ENCODE measurements at regions not wholly inside any gene's neighbourhood (a gene's known extent, or its start where the extent isn't known, plus 50 kb on each side); places are given as distances from the start of the nearest gene placed in this dataset.

DNA sequence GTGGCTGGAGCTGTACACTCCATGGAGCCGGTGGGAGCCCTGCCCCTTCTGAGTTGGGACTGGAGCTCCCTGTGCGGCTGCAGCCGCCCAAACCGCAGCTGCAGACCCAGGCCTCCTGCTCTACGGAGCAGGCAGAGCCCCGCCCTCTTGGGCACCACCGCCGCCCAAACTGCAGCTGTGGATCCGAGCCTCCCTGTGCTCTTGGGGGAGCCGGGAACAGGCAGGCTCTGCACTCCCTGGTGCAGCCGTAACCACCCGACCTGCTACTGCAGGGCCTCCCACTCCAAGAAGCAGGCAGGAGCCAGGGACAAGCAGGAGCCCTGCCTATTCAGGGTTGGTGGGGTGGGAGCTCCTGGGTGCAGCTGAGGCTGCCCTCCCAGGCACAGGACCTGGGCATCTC is 237.5 kb upstream of the ATP6AP2 start:
- in situ Hi-C loops (cut with MboI; ENCODE audit: low sequenced_read_pairs), result no loop called here
- Histone ChIP-seq H3K4me1 (no peaks in the 10 kb centered on the region), H3K27me3 (ENCODE audit: low read depth) (no peaks in the 10 kb centered on the region), H3K36me3 (replicated peaks) (no peaks in the 10 kb centered on the region), H3K9me3 (no peaks in the 10 kb centered on the region), H3K4me3 (no peak overlapping the region)
- no peak for DNase-seq (ENCODE audit: low spot score in 2 of 2)

- in situ Hi-C loops (cut with MboI; ENCODE audit: low sequenced_read_pairs), result no loop called here
- no peak for DNase-seq (ENCODE audit: low spot score in 2 of 2)
- Histone ChIP-seq H3K9me3 (no peaks in the 10 kb centered on the region), H3K4me1 (no peaks in the 10 kb centered on the region), H3K27me3 (ENCODE audit: low read depth) (no peaks in the 10 kb centered on the region), H3K36me3 (replicated peaks) (no peaks in the 10 kb centered on the region), H3K4me3 (no peak overlapping the region)
These were observed 240.7 kb upstream of the ATP6AP2 start for GRCh38 chrX:40340116-40340515.

DNA sequence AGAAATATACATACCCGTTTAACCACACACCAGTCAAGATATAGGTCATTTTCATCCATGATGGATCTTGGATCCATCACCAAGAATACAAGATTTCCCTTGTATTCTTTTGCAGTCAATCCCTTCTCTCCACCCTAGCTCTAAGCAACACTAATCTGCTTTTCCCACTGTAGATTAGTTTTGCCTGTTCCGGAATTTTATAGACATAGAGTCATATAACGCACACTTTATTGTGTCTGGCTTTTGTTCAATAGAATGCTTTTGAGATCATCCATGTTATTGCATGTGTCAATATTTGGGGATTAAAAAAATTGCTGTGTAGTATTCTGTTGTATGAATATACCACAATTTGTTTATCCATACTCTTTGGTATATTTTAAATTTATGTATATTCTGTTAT is 235.6 kb upstream of the BCOR start:
- in situ Hi-C loops (cut with MboI; ENCODE audit: low sequenced_read_pairs), result no loop called here

DNA sequence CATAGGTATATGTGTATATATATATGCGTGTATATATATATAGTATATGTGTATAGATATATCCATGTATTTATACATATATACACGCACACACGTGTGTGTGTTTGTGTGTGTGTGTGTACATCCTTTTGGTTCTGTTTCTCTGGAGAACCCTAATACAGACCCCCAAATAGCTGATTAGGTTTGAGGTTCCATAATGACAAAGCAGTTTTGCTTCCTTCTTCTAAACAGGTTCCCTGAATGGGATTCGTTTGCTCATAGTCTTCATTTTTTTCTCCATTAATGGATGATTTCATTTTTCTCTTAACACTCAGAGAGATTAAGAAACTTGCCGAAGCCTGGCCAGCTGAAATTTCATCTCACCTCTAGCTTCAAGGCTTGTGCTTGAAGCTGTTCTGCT is 234.0 kb upstream of the BCOR start:
- no peaks in the 10 kb centered on the region for H3K36me3 ChIP-seq (replicated peaks)
- no peaks in the 10 kb centered on the region for H3K27me3 ChIP-seq (ENCODE audit: low read depth)
- in situ Hi-C loops (cut with MboI; ENCODE audit: low sequenced_read_pairs), result no loop called here
- H3K4me1 ChIP-seq, result no peaks in the 10 kb centered on the region
- no peaks in the 10 kb centered on the region for H3K9me3 ChIP-seq
- H3K4me3 ChIP-seq, result no peak overlapping the region
- DNase-seq (ENCODE audit: low spot score in 2 of 2), result no peak

More for the DNA sequence above, 235.6 kb upstream of the BCOR start:
- no peaks in the 10 kb centered on the region for H3K36me3 ChIP-seq (replicated peaks)
- no peaks in the 10 kb centered on the region for H3K9me3 ChIP-seq
- no peak overlapping the region for H3K4me3 ChIP-seq
- no peaks in the 10 kb centered on the region for H3K27me3 ChIP-seq (ENCODE audit: low read depth)
- DNase-seq (ENCODE audit: low spot score in 2 of 2), result no peak
- no peaks in the 10 kb centered on the region for H3K4me1 ChIP-seq

DNA sequence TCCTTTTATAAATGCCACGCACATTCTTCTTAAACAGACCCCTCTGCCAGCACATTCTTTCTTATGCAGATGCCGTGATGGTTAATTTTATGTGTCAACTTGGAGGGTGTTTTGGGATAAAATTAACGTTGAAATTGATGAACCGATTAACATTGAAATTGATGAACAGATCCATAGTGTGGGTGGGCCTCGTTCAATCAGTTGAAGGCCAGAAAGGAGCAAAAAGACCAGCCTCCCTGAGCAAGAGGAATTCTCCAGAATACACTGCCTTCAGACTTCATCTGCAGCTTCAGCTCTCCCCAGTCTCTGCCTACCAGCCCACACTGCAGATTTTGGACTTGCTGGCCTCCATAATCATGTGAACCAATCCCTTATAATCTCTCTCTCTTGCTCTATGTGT is 233.6 kb upstream of the BCOR start:
- DNase-seq (ENCODE audit: low spot score in 2 of 2), result no peak
- Histone ChIP-seq H3K4me1 (no peaks in the 10 kb centered on the region), H3K36me3 (replicated peaks) (no peaks in the 10 kb centered on the region), H3K9me3 (no peaks in the 10 kb centered on the region), H3K4me3 (no peak overlapping the region), H3K27me3 (ENCODE audit: low read depth) (no peaks in the 10 kb centered on the region)
- in situ Hi-C loops (cut with MboI; ENCODE audit: low sequenced_read_pairs), result no loop called here

GRCh38 chrX:40329616-40330015 is 231.9 kb upstream of the BCOR start:
- no peaks in the 10 kb centered on the region for H3K36me3 ChIP-seq (replicated peaks)
- DNase-seq (ENCODE audit: low spot score in 2 of 2), result no peak
- no peaks in the 10 kb centered on the region for H3K9me3 ChIP-seq
- in situ Hi-C loops (cut with MboI; ENCODE audit: low sequenced_read_pairs), result no loop called here
- no peaks in the 10 kb centered on the region for H3K27me3 ChIP-seq (ENCODE audit: low read depth)
- H3K4me3 ChIP-seq, result no peak overlapping the region
- no peaks in the 10 kb centered on the region for H3K4me1 ChIP-seq

DNA sequence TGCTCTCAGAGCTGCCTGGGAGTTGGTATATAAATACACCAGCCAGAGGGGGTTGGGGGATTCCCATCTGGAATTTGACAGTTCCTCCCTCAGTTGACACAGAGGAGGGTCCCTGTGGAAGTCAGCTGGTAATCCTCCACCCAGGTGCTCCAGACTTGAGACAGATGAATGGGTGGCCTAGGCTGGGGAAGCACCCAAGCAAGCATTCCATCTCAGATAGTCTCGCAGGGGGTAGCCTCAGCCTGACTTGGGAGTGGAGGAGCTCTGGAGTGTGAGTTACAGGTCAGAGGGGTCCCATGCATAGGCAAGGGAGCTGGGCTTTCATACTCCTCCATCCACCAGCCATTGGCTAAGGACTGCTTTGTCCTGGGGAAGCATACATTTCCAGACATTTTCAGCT is 229.3 kb upstream of the BCOR start:
- Histone ChIP-seq H3K4me1 (no peaks in the 10 kb centered on the region), H3K4me3 (no peak overlapping the region), H3K27me3 (ENCODE audit: low read depth) (no peaks in the 10 kb centered on the region), H3K36me3 (replicated peaks) (no peaks in the 10 kb centered on the region), H3K9me3 (no peaks in the 10 kb centered on the region)
- DNase-seq (ENCODE audit: low spot score in 2 of 2), result no peak
- in situ Hi-C loops (cut with MboI; ENCODE audit: low sequenced_read_pairs), result no loop called here

DNA sequence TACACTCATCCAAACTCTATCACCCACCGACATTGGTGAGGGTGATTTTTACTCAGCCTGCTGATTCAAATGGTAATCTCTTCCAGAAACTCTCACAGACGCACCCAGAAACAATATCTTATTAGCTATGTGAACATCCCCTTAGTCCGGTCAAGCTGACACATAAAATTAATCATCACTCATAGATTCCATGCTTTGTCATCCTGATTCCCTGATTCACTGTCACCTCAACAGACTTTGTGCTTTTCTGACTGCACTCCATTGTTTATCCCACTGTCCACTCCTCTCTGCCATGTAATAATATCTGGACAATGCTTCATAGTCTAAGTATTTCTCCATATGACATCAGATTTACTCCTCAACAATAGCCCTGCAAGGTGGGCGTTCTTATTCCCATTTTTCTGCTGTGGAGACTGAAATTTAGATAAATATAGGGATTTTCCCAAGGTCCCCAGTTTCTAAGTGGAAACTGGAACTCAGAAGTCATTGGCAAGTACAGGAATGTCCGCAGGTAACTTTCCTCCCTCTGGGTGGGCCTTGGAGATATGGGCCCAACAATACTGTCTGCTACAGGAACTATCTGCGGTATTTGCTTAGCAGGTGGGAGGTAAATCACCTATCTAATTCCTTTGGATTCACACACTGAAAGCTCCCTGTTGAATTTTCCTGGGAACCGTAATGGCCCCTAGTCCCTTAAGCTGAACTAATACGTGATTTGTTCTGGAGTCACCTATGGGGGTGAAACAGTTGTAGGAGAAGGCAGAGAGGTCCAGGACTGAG is 228.6 kb upstream of the BCOR start:
- Histone ChIP-seq H3K36me3 (replicated peaks) (no peaks in the 10 kb centered on the region), H3K4me1 (no peaks in the 10 kb centered on the region), H3K9me3 (no peaks in the 10 kb centered on the region), H3K27me3 (ENCODE audit: low read depth) (no peaks in the 10 kb centered on the region), H3K4me3 (no peak overlapping the region)
- in situ Hi-C loops (cut with MboI; ENCODE audit: low sequenced_read_pairs), result no loop called here
- no peak for DNase-seq (ENCODE audit: low spot score in 2 of 2)

- 0 out of 2 replicates have a peak, but pooled peaks cover under 1% of the 10 kb centered on the region for H3K27me3 ChIP-seq (ENCODE audit: low read depth)
- H3K9me3 ChIP-seq, result no peaks in the 10 kb centered on the region
- DNase-seq (ENCODE audit: low spot score in 2 of 2), result no peak
- no peak overlapping the region for H3K4me3 ChIP-seq
- H3K4me1 ChIP-seq, result no peaks in the 10 kb centered on the region
- H3K36me3 ChIP-seq (replicated peaks), result no peaks in the 10 kb centered on the region
- in situ Hi-C loops (cut with MboI; ENCODE audit: low sequenced_read_pairs), result no loop called here
These were observed 227.4 kb upstream of the BCOR start for GRCh38 chrX:40325161-40325560.

DNA sequence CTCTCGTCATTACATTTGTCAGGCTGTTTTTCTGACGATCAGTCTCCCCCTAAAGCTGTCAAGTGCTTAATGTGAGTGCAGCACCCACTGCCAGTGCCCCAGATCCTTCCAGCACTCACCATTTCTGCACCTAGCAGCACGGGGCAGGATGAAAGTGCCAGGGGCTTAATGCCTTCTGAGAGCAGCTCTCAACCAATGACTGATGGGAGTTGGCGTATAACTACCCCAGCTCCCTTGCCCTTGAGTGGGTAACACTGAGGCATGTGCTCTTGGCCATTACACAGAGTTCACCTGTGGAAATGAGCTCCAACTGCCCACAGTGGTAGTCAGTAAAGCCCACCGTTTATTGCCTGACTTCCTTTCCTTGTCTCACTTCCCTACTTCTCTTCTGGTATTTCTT is 226.2 kb upstream of the BCOR start:
- Histone ChIP-seq H3K4me1 (no peaks in the 10 kb centered on the region), H3K4me3 (no peak overlapping the region), H3K27me3 (ENCODE audit: low read depth) (peaks cover 5% of the 10 kb centered on the region; the same call in 1 of the 2 replicates), H3K36me3 (replicated peaks) (no peaks in the 10 kb centered on the region), H3K9me3 (no peaks in the 10 kb centered on the region)
- DNase-seq (ENCODE audit: low spot score in 2 of 2), result no peak
- in situ Hi-C loops (cut with MboI; ENCODE audit: low sequenced_read_pairs), result no loop called here

DNA sequence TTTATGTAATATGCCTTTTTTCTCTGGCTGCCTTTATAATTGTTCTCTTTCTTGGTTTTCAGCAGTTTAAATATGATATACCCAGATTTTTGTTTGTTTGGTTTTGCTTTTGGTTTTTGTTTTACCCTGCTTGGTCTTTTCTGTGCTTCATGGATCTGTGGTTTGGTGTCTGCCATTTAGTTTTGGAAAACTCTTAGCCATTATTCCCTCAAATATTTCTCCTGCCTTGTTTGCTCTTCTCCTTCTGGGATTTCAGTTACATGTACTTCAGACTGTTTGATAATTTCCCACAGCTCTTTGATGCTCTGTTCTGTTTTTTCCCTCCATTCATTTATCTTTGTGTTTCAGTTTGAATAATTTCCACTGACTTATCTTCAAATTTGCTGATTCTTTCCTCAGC is 223.1 kb upstream of the BCOR start:
- Histone ChIP-seq H3K4me1 (no peaks in the 10 kb centered on the region), H3K36me3 (replicated peaks) (no peaks in the 10 kb centered on the region), H3K9me3 (no peaks in the 10 kb centered on the region), H3K4me3 (no peak overlapping the region), H3K27me3 (ENCODE audit: low read depth) (peaks cover 7% of the 10 kb centered on the region; the same call in 1 of the 2 replicates)
- in situ Hi-C loops (cut with MboI; ENCODE audit: low sequenced_read_pairs), result no loop called here
- no peak for DNase-seq (ENCODE audit: low spot score in 2 of 2)

- H3K27me3 ChIP-seq (ENCODE audit: low read depth), result peaks cover 7% of the 10 kb centered on the region; the same call in 1 of the 2 replicates
- no peak overlapping the region for H3K4me3 ChIP-seq
- no peaks in the 10 kb centered on the region for H3K9me3 ChIP-seq
- DNase-seq (ENCODE audit: low spot score in 2 of 2), result no peak
- no peaks in the 10 kb centered on the region for H3K36me3 ChIP-seq (replicated peaks)
- in situ Hi-C loops (cut with MboI; ENCODE audit: low sequenced_read_pairs), result no loop called here
- no peaks in the 10 kb centered on the region for H3K4me1 ChIP-seq
These were observed 221.0 kb upstream of the BCOR start for GRCh38 chrX:40318801-40319200.

GRCh38 chrX:40318076-40318475 is 220.3 kb upstream of the BCOR start:
- no peaks in the 10 kb centered on the region for H3K4me1 ChIP-seq
- H3K9me3 ChIP-seq, result no peaks in the 10 kb centered on the region
- H3K4me3 ChIP-seq, result no peak overlapping the region
- DNase-seq (ENCODE audit: low spot score in 2 of 2), result no peak
- in situ Hi-C loops (cut with MboI; ENCODE audit: low sequenced_read_pairs), result no loop called here
- no peaks in the 10 kb centered on the region for H3K36me3 ChIP-seq (replicated peaks)
- peaks cover 7% of the 10 kb centered on the region; the same call in 1 of the 2 replicates for H3K27me3 ChIP-seq (ENCODE audit: low read depth)

DNA sequence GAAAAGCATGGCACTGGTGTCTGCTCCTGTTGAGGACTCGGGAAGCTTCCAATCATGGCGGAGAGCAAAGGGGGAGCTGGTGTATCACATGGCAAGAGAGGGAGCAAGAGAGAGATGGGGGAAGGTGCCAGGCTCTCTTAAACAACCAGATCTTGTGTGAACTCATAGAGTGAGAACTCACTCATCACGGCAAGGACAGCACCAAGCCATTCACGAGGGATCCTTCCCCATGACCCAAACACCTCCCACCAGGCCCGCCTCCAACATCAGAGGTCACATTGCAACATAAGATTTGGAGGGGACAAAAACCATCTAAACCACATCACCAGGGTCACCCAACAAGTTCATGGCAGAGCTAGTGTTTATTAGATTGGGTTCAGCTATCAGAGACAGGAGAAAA is 218.7 kb upstream of the BCOR start:
- in situ Hi-C loops (cut with MboI; ENCODE audit: low sequenced_read_pairs), result no loop called here
- DNase-seq (ENCODE audit: low spot score in 2 of 2), result no peak
- Histone ChIP-seq H3K4me1 (no peaks in the 10 kb centered on the region), H3K9me3 (no peaks in the 10 kb centered on the region), H3K36me3 (replicated peaks) (no peaks in the 10 kb centered on the region), H3K27me3 (ENCODE audit: low read depth) (peaks cover 7% of the 10 kb centered on the region; the same call in 1 of the 2 replicates), H3K4me3 (no peak overlapping the region)

- no peaks in the 10 kb centered on the region for H3K9me3 ChIP-seq
- no peaks in the 10 kb centered on the region for H3K4me1 ChIP-seq
- DNase-seq (ENCODE audit: low spot score in 2 of 2), result peak in 1 of 2 experiments; percentile 32
- H3K36me3 ChIP-seq (replicated peaks), result no peaks in the 10 kb centered on the region
- 0 out of 2 replicates have a peak, but pooled peaks cover 2% of the 10 kb centered on the region for H3K27me3 ChIP-seq (ENCODE audit: low read depth)
- H3K4me3 ChIP-seq, result no peak overlapping the region
- in situ Hi-C loops (cut with MboI; ENCODE audit: low sequenced_read_pairs), result no loop called here
These were observed 216.3 kb upstream of the BCOR start for GRCh38 chrX:40314070-40314469.

Data from HAP-1 (cell line).